CD4-positive, alpha-beta T cell (primary cell): ENCODE measurements at regions not wholly inside any gene's neighbourhood (a gene's known extent, or its start where the extent isn't known, plus 50 kb on each side); places are given as distances from the start of the nearest gene placed in this dataset.

ENCODE experiments used
- ATAC-seq: fragments of 200-7000 bp; cut with Tn5 transposase; one replicate; pipeline ENCODE4 v1.10.0; 2022; ENCODE audit warnings: mild to moderate bottlenecking; ENCODE audit not compliant: poor library complexity
- CTCF ChIA-PET: fragments of 350-600 bp; sonication (Branson Sonifier 250); formaldehyde crosslinking; loops from one replicate; lab custom pipeline; 2021; ENCODE audit warnings: antibody characterized with exemption, inconsistent platforms; lab: Charles Lee
- POLR2A ChIA-PET: fragments of 350-600 bp; sonication (Branson Sonifier 250); formaldehyde crosslinking; loops from one replicate; lab custom pipeline; 2021; ENCODE audit warnings: antibody characterized with exemption, inconsistent platforms; lab: Charles Lee
- DNase-seq, 14 experiments: peaks; one replicate each; pipeline ENCODE4 v3.0.0-alpha.2; 2013 to 2020; ENCODE audit warnings: mixed read lengths in 2 of 14
- H3K27ac ChIP-seq, 2 donors: one replicate each; pipeline versions ENCODE4 v1.5.1 to v1.7.0; 2013; ENCODE audit warnings: low read length in 2 of 2, low read depth in 1 of 2, mild to moderate bottlenecking in 1 of 2
- H3K27me3 ChIP-seq, 2 experiments: 1 replicate in 1 of 2; 2 replicates in 1 of 2; pipeline versions ENCODE4 v1.6.1 to v1.7.0; 2013; ENCODE audit warnings: low read length in 2 of 2, control low read depth in 1 of 2, mild to moderate bottlenecking in 1 of 2, moderate library complexity in 1 of 2; ENCODE audit not compliant: insufficient read depth in 2 of 2, control insufficient read depth in 1 of 2
- H3K36me3 ChIP-seq: one replicate; pipeline ENCODE4 v1.6.1; 2013; ENCODE audit warnings: low read length, control low read depth; ENCODE audit not compliant: insufficient read depth
- H3K4me1 ChIP-seq: one replicate; pipeline ENCODE4 v1.6.1; 2013; ENCODE audit warnings: low read length, control low read depth; ENCODE audit not compliant: insufficient read depth
- H3K4me3 ChIP-seq: one replicate; pipeline ENCODE4 v1.5.1; 2013; ENCODE audit warnings: mild to moderate bottlenecking, low read length, moderate library complexity
- H3K9me3 ChIP-seq, 2 experiments: 1 replicate in 1 of 2; 2 replicates in 1 of 2; pipeline versions ENCODE4 v1.6.1 to v1.7.0; 2013; ENCODE audit warnings: low read length in 2 of 2, mild to moderate bottlenecking in 2 of 2, control low read depth in 1 of 2, moderate library complexity in 1 of 2; ENCODE audit not compliant: control insufficient read depth in 1 of 2, insufficient read depth in 1 of 2
- H3K27ac Mint-ChIP-seq: one replicate; pipeline ENCODE4 v1.8.0; 2020; ENCODE audit warnings: mixed read lengths
- H3K27me3 Mint-ChIP-seq: one replicate; pipeline ENCODE4 v1.8.0; 2021; ENCODE audit warnings: mixed read lengths
- H3K36me3 Mint-ChIP-seq: one replicate; pipeline ENCODE4 v1.8.0; 2021; ENCODE audit warnings: low read depth, mixed read lengths
- H3K4me1 Mint-ChIP-seq: one replicate; pipeline ENCODE4 v1.8.0; 2021; ENCODE audit warnings: low read depth, mixed read lengths
- H3K4me3 Mint-ChIP-seq: one replicate; pipeline ENCODE4 v1.8.0; 2020; ENCODE audit warnings: mild to moderate bottlenecking, mixed read lengths
- H3K9me3 Mint-ChIP-seq: one replicate; pipeline ENCODE4 v1.8.0; 2020; ENCODE audit warnings: mixed read lengths
- intact Hi-C, 2 experiments: fragments of 100-400 bp; cut with DNase I in 1 of 2; cut with micrococcal nuclease in 1 of 2; formaldehyde crosslinking; loops; one replicate each; pipeline versions ENCODE4 v1.15.1 to v1.9.0; 2023 to 2025; cut with DNase I, micrococcal nuclease
- TF ChIP-seq, protein P1 (sequence below): fragments of 200-600 bp; IDR thresholded peaks from one replicate; pipeline ENCODE4 v1.8.0; 2022; ENCODE audit warnings: antibody characterized with exemption, mild to moderate bottlenecking

- Mint-ChIP-seq H3K27me3 (no peaks in the 10 kb centered on the region), H3K36me3 (no peaks in the 10 kb centered on the region), H3K4me3 (no peak overlapping the region), H3K27ac (no peak overlapping the region), H3K4me1 (no peaks in the 10 kb centered on the region), H3K9me3 (no peaks in the 10 kb centered on the region)
- intact Hi-C loops: no loop called here
- no peaks in the 10 kb centered on the region for H3K27me3 ChIP-seq
- no peak for DNase-seq
- CTCF ChIA-PET: no interaction called here
- no peak overlapping the region for H3K27ac ChIP-seq
- TF ChIP-seq, protein P1, sequence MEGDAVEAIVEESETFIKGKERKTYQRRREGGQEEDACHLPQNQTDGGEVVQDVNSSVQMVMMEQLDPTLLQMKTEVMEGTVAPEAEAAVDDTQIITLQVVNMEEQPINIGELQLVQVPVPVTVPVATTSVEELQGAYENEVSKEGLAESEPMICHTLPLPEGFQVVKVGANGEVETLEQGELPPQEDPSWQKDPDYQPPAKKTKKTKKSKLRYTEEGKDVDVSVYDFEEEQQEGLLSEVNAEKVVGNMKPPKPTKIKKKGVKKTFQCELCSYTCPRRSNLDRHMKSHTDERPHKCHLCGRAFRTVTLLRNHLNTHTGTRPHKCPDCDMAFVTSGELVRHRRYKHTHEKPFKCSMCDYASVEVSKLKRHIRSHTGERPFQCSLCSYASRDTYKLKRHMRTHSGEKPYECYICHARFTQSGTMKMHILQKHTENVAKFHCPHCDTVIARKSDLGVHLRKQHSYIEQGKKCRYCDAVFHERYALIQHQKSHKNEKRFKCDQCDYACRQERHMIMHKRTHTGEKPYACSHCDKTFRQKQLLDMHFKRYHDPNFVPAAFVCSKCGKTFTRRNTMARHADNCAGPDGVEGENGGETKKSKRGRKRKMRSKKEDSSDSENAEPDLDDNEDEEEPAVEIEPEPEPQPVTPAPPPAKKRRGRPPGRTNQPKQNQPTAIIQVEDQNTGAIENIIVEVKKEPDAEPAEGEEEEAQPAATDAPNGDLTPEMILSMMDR: no peak
- no peaks in the 10 kb centered on the region for H3K36me3 ChIP-seq
- no peak for ATAC-seq
- no peak overlapping the region for H3K4me3 ChIP-seq
- H3K4me1 ChIP-seq: no peaks in the 10 kb centered on the region
- no peaks in the 10 kb centered on the region for H3K9me3 ChIP-seq
- POLR2A ChIA-PET: no interaction called here
Measured at GRCh38 chr16:9695152-9695551, 487.1 kb downstream of the GRIN2A start.
